ENCODE measurements at regions not wholly inside any gene's neighbourhood (a gene's known extent, or its start where the extent isn't known, plus 50 kb on each side); places are given as distances from the start of the nearest gene placed in this dataset.

DNA sequence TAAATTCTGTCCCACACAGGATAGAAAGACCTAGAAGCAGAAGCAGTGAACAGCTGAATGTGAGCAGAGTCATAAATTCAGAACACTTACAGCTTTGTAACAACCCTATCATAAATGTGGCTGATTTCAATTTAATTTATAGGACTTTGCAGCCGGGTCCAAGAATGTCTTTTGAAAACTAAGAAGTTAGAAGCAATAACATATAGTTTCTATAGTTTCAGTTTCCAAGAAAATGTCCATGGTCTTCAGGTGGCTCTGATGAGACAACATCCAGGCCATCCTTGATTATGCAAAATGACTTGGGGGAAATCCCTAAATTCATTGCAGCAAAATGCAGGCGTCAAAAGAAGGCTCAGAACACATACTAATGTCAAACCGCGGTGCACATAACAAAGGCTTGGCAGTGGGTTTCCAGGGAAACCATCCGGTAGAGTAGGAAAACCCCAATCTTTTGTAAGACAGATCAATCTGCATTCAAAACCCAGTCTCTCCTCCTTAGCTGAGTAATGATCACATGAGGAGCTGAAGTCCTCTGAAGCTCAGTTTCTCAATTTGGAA lies 442.2 kb upstream of the ID2 start (continued):
- TF ChIP-seq, protein P1, sequence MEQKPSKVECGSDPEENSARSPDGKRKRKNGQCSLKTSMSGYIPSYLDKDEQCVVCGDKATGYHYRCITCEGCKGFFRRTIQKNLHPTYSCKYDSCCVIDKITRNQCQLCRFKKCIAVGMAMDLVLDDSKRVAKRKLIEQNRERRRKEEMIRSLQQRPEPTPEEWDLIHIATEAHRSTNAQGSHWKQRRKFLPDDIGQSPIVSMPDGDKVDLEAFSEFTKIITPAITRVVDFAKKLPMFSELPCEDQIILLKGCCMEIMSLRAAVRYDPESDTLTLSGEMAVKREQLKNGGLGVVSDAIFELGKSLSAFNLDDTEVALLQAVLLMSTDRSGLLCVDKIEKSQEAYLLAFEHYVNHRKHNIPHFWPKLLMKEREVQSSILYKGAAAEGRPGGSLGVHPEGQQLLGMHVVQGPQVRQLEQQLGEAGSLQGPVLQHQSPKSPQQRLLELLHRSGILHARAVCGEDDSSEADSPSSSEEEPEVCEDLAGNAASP (IDR thresholded peaks at IDR 0.05) = no peak
- TF ChIP-seq CHAMP1 (IDR thresholded peaks at IDR 0.05) = no peak
- TF ChIP-seq, protein P2, sequence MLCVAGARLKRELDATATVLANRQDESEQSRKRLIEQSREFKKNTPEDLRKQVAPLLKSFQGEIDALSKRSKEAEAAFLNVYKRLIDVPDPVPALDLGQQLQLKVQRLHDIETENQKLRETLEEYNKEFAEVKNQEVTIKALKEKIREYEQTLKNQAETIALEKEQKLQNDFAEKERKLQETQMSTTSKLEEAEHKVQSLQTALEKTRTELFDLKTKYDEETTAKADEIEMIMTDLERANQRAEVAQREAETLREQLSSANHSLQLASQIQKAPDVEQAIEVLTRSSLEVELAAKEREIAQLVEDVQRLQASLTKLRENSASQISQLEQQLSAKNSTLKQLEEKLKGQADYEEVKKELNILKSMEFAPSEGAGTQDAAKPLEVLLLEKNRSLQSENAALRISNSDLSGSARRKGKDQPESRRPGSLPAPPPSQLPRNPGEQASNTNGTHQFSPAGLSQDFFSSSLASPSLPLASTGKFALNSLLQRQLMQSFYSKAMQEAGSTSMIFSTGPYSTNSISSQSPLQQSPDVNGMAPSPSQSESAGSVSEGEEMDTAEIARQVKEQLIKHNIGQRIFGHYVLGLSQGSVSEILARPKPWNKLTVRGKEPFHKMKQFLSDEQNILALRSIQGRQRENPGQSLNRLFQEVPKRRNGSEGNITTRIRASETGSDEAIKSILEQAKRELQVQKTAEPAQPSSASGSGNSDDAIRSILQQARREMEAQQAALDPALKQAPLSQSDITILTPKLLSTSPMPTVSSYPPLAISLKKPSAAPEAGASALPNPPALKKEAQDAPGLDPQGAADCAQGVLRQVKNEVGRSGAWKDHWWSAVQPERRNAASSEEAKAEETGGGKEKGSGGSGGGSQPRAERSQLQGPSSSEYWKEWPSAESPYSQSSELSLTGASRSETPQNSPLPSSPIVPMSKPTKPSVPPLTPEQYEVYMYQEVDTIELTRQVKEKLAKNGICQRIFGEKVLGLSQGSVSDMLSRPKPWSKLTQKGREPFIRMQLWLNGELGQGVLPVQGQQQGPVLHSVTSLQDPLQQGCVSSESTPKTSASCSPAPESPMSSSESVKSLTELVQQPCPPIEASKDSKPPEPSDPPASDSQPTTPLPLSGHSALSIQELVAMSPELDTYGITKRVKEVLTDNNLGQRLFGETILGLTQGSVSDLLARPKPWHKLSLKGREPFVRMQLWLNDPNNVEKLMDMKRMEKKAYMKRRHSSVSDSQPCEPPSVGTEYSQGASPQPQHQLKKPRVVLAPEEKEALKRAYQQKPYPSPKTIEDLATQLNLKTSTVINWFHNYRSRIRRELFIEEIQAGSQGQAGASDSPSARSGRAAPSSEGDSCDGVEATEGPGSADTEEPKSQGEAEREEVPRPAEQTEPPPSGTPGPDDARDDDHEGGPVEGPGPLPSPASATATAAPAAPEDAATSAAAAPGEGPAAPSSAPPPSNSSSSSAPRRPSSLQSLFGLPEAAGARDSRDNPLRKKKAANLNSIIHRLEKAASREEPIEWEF (CRISPR knock-in tag; IDR thresholded peaks at IDR 0.05) = no peak
- TF ChIP-seq SMARCB1 (IDR thresholded peaks at IDR 0.05; ENCODE audit: insufficient read length, low read depth) = no peak
- TF ChIP-seq MED1 (CRISPR knock-in tag; IDR thresholded peaks at IDR 0.05; ENCODE audit: borderline replicate concordance) = no peak
- no peak for TF ChIP-seq NR2C2 (CRISPR knock-in tag; IDR thresholded peaks at IDR 0.05)
- TF ChIP-seq NR2C2 (tag; IDR thresholded peaks at IDR 0.05) = no peak

Measured in K562 (cell line).